GM21447 (cell line): ENCODE measurements at regions not wholly inside any gene's neighbourhood (a gene's known extent, or its start where the extent isn't known, plus 50 kb on each side); places are given as distances from the start of the nearest gene placed in this dataset.
A peak's percentile ranks its signal among the peaks of the same experiment; 100 is the strongest.

Source experiments
- ATAC-seq: cut with Tn5 transposase; IDR thresholded peaks from one replicate; pipeline ENCODE4 v1.9.1; 2021; ENCODE audit not compliant: unreplicated experiment

GRCh38 chr13:80237646-80238045, 103.3 kb downstream of the SPRY2 start:
- ATAC-seq: no peak

GRCh38 chr13:80235967-80236302, 105.0 kb downstream of the SPRY2 start:
- ATAC-seq: no peak

- peak; percentile 96 for ATAC-seq
These were observed 105.6 kb downstream of the SPRY2 start for GRCh38 chr13:80235166-80235966.

- ATAC-seq: no peak
These were observed 113.3 kb downstream of the SPRY2 start for GRCh38 chr13:80227645-80228044.

DNA sequence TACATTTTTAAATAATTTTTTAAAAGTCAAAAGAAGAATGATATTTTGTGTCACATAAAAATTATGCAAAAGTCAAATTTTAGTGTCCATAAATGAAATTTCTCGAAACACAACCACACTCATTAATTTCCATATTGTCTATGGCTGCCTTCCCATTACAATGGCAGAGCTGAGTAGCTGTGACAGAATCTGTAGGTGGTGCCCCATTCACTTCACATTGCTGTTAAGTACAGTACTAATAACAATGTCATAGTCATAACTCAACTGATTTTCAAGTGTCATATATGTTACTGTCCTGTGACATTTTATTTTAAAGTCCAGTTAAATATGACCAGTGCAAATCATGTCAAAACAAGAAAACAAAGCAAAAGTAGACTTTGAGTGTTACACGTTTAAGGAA, 114.3 kb downstream of the SPRY2 start:
- no peak for ATAC-seq

GRCh38 chr13:80224468-80224867, 116.5 kb downstream of the SPRY2 start:
- no peak for ATAC-seq

GRCh38 chr13:80217614-80218456, 123.1 kb downstream of the SPRY2 start:
- no peak for ATAC-seq

DNA sequence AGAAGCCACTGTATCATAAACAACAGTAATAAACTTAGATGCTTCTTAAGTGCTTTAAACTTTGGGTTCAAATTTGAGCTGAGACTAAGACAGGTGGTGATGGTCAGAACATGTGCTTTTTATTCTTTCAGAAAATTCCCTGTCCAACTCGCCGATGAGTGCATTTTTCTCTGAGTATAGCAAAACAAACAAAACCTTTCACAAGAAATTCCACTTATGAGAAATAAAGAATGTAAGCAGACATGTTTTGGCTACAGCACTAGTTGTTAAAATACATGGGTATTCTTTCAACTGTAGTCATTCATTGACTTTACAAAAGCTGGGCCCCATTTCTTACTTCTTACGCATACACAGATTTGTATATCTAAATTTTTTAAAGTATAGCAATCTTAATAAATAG, 125.6 kb downstream of the SPRY2 start:
- no peak for ATAC-seq

GRCh38 chr13:80214521-80214991, 126.4 kb downstream of the SPRY2 start:
- ATAC-seq: no peak

DNA sequence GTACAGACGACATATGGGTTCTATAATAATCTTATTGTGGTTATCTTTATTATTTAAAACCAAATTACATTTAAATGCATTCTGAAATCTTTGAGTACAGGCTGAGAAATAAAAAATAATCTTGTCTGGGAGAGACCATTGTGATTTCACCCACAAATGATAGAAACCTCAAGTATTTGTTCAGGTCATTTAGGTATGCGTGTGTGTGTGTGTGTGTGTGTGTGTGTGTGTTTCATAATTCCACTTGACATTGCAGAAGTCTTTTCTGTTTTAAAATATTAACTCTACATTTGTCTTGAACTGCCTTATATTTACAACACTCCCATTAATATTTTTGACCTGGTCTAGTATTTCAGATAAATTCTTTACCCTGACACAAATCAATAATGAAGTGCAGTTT, 126.9 kb downstream of the SPRY2 start:
- ATAC-seq: no peak

GRCh38 chr13:80213201-80213600, 127.7 kb downstream of the SPRY2 start:
- no peak for ATAC-seq

GRCh38 chr13:80211566-80211965, 129.4 kb downstream of the SPRY2 start:
- no peak for ATAC-seq

- ATAC-seq: no peak
These were observed 136.3 kb downstream of the SPRY2 start for GRCh38 chr13:80204642-80205041.

DNA sequence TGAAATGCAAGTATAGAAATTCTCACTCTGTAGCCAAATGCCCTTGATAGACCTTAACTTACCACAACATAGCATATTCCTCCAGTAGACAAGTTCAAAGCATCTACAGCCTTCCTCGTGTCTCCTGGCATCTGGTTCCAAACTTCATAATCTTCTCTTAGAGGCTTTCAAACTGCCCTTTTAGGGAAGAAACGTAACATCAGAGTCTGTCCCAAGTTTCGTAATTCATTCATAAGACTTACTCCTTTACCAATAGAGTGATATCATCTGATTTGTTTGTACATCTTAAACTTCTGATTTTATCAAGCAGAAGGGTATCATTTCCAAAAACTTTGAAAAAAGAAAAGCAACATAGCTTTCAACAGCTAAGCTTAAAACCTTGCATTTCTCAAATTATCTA, 137.4 kb downstream of the SPRY2 start:
- no peak for ATAC-seq

DNA sequence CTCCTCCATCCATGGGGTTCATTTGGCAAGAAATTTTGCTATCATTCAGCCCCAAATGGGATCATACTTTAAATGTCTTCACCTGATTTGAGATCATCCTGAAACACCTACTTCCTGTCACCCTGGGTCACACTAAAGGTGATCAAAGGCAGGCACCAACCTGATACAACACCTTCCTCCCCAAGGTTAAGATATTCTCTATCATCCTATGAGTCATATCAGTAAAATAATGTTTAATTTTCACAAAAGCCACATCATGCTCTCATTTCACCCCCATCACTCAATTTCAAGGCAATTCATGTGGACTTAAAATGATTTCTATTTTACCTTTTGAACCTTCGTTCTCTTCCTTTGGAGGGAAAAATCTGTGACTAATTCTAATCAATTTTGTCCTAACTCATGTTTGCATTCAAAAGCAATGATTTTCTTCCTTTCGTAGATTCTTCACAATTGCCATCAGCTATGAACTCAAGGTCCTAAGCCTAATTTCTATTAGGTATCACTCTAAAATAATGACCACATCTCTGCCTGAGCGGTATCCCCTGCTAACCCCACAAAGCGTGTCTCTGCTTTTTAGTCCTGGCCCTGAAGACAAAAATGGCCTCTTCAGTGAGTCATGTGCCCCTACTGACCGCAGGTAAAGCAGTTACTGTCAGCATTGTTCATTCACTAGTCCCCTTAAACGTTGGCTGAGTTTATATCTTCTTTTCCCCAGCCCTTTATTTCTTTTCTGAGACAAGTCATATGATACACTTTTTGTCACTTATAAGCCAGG, 139.0 kb downstream of the SPRY2 start:
- no peak for ATAC-seq

DNA sequence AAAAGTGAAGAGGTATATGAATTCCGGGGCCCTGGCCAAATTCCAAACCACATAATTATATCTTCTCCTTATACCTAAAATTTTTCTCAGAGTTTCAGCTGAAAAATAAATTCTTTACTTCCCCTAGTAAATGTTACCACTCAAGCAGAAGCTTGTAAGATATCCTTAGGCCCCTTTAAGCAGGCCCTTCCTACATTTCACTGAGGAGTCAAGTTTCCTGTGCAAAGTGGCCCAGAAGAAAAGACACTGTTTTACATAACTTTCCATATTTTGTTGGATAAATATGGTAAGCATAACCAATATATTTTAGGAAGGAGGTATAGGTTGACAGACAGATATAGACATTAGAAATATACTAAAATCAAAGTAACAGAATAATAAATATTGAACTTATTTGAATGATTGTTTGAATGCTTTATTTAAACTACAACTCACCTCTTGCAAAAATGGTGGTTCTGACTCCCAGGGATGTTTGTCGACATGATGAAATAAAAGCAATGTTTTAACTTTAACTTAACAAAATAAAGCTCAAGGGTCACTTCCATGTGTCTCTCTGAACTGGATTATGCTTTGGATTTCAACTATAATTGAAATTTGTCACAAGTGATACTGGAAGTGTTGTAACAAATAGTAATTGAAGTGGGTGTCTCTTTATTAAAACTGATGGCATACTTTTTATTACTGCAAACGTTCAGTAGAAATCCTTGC, 141.2 kb downstream of the SPRY2 start:
- no peak for ATAC-seq

- no peak for ATAC-seq
These were observed 141.9 kb downstream of the SPRY2 start for GRCh38 chr13:80199067-80199466.

DNA sequence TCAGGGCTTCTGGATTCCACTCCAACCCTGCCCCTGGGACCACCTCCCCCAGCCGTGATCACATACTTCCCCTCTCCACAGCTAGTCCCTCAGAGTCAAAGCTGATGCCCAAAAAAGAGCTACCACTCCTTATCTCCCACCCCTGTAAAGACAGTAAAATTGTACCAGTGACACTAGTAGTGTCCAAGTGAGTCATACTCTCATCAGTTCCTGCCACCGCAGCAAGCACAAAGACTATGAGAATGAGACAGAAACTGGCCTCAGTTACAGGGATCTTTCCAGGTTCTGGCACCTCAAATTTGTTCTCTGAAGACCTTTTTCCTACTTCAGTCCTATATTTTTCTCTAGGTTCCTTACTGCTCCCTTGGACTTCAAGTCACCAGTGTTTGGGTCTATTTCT, 144.2 kb downstream of the SPRY2 start:
- no peak for ATAC-seq

GRCh38 chr13:80195649-80196048, 145.3 kb downstream of the SPRY2 start:
- ATAC-seq: no peak

- ATAC-seq: no peak
These were observed 150.9 kb downstream of the SPRY2 start for GRCh38 chr13:80189889-80190597.
